ENCODE measurements at regions not wholly inside any gene's neighbourhood (a gene's known extent, or its start where the extent isn't known, plus 50 kb on each side); places are given as distances from the start of the nearest gene placed in this dataset.

- peaks cover 3 to 37% (median 18%) of the 10 kb centered on the region in 5 experiments for H3K27me3 ChIP-seq (replicated peaks in 2 of 5; ENCODE audit: control insufficient read depth in 4 of 5, insufficient read depth in 5 of 5, low read length in 4 of 5)
- ChIA-PET CTCF (no interaction called here), POLR2A (no interaction called here)
- DNase-seq, result no peak
- no peak overlapping the region for H3K27ac ChIP-seq (ENCODE audit: insufficient read depth in 1 of 2, low read depth in 1 of 2, low read length in 2 of 2, poor library complexity in 1 of 2, severe bottlenecking in 2 of 2)
- H3K4me3 ChIP-seq (ENCODE audit: control insufficient read depth in 1 of 7, extremely low read depth in 1 of 7, insufficient read depth in 4 of 7, low read depth in 2 of 7, low read length in 6 of 7), result no peak overlapping the region
- H3K36me3 ChIP-seq (ENCODE audit: control insufficient read depth in 4 of 4, insufficient read depth in 4 of 4, low read length in 3 of 4), result no peaks in the 10 kb centered on the region
- H3K4me1 ChIP-seq (ENCODE audit: control extremely low read depth in 1 of 4, control insufficient read depth in 4 of 4, insufficient read depth in 4 of 4, low read length in 3 of 4), result peaks cover 0 to 4% (median 0%) of the 10 kb centered on the region in 4 experiments
- H3K9me3 ChIP-seq (ENCODE audit: control extremely low read depth in 1 of 5, control insufficient read depth in 4 of 5, insufficient read depth in 2 of 5, low read depth in 1 of 5, low read length in 4 of 5), result no peaks in the 10 kb centered on the region
- WGBS (ENCODE audit: insufficient coverage), result 91% methylated on average over 3 of the region's 4 CpGs
Observed at GRCh38 chr1:91170571-91170970, 148.7 kb upstream of the ZNF644 start.

GRCh38 chr1:91166106-91166712 lies 144.4 kb upstream of the ZNF644 start:
- Histone ChIP-seq H3K27me3 (replicated peaks in 2 of 5; ENCODE audit: control insufficient read depth in 4 of 5, insufficient read depth in 5 of 5, low read length in 4 of 5) (peaks cover 0 to 5% (median 0%) of the 10 kb centered on the region in 5 experiments), H3K27ac (ENCODE audit: insufficient read depth in 1 of 2, low read depth in 1 of 2, low read length in 2 of 2, poor library complexity in 1 of 2, severe bottlenecking in 2 of 2) (no peak overlapping the region), H3K4me3 (ENCODE audit: control insufficient read depth in 1 of 7, extremely low read depth in 1 of 7, insufficient read depth in 4 of 7, low read depth in 2 of 7, low read length in 6 of 7) (no peak overlapping the region), H3K9me3 (ENCODE audit: control extremely low read depth in 1 of 5, control insufficient read depth in 4 of 5, insufficient read depth in 2 of 5, low read depth in 1 of 5, low read length in 4 of 5) (no peaks in the 10 kb centered on the region), H3K4me1 (ENCODE audit: control extremely low read depth in 1 of 4, control insufficient read depth in 4 of 4, insufficient read depth in 4 of 4, low read length in 3 of 4) (no peaks in the 10 kb centered on the region), H3K36me3 (ENCODE audit: control insufficient read depth in 4 of 4, insufficient read depth in 4 of 4, low read length in 3 of 4) (no peaks in the 10 kb centered on the region)
- POLR2A ChIA-PET, result no interaction called here
- WGBS (ENCODE audit: insufficient coverage), result 2% methylated on average over 4 of the region's 6 CpGs
- CTCF ChIA-PET, result interaction anchor here (0.6 to 5.6 kb wide), 28 partner anchors 9 to 1120 kb away, joined by 3 to 49 read pairs (median 4); partner anchors contain the start of gene HFM1
- DNase-seq, result peak; percentile 70 to 74 (median 70)

- H3K36me3 ChIP-seq (ENCODE audit: control insufficient read depth in 4 of 4, insufficient read depth in 4 of 4, low read length in 3 of 4), result no peaks in the 10 kb centered on the region
- H3K27me3 ChIP-seq (replicated peaks in 2 of 5; ENCODE audit: control insufficient read depth in 4 of 5, insufficient read depth in 5 of 5, low read length in 4 of 5), result peaks cover 0 to 3% (median 0%) of the 10 kb centered on the region in 5 experiments
- no peaks in the 10 kb centered on the region for H3K4me1 ChIP-seq (ENCODE audit: control extremely low read depth in 1 of 4, control insufficient read depth in 4 of 4, insufficient read depth in 4 of 4, low read length in 3 of 4)
- H3K9me3 ChIP-seq (ENCODE audit: control extremely low read depth in 1 of 5, control insufficient read depth in 4 of 5, insufficient read depth in 2 of 5, low read depth in 1 of 5, low read length in 4 of 5), result no peaks in the 10 kb centered on the region
- H3K4me3 ChIP-seq (ENCODE audit: control insufficient read depth in 1 of 7, extremely low read depth in 1 of 7, insufficient read depth in 4 of 7, low read depth in 2 of 7, low read length in 6 of 7), result no peak overlapping the region
- ChIA-PET CTCF (interaction anchor here (0.7 to 5.6 kb wide), 26 partner anchors 10 to 1047 kb away, joined by 3 to 49 read pairs (median 4); partner anchors contain the start of gene ZNF644), POLR2A (no interaction called here)
- H3K27ac ChIP-seq (ENCODE audit: insufficient read depth in 1 of 2, low read depth in 1 of 2, low read length in 2 of 2, poor library complexity in 1 of 2, severe bottlenecking in 2 of 2), result no peak overlapping the region
- peak; percentile 56 to 73 (median 71) for DNase-seq
- 46% methylated on average over 13 of the region's 14 CpGs for whole genome bisulfite sequencing (ENCODE audit: insufficient coverage)
Observed at GRCh38 chr1:91165033-91165654, 143.3 kb upstream of the ZNF644 start.

GRCh38 chr1:91162613-91163012 lies 140.8 kb upstream of the ZNF644 start:
- no CpG with 5 or more reads among the region's 3 CpGs for WGBS (ENCODE audit: insufficient coverage)
- CTCF ChIA-PET, result interaction anchor here (1.0 to 5.6 kb wide), 2 partner anchors 8 to 14 kb away, joined by 4 to 41 read pairs; no protein-coding TSS in a partner anchor
- no peak for DNase-seq
- H3K36me3 ChIP-seq (ENCODE audit: control insufficient read depth in 4 of 4, insufficient read depth in 4 of 4, low read length in 3 of 4), result no peaks in the 10 kb centered on the region
- no peak overlapping the region for H3K27ac ChIP-seq (ENCODE audit: insufficient read depth in 1 of 2, low read depth in 1 of 2, low read length in 2 of 2, poor library complexity in 1 of 2, severe bottlenecking in 2 of 2)
- POLR2A ChIA-PET, result no interaction called here
- H3K4me3 ChIP-seq (ENCODE audit: control insufficient read depth in 1 of 7, extremely low read depth in 1 of 7, insufficient read depth in 4 of 7, low read depth in 2 of 7, low read length in 6 of 7), result no peak overlapping the region
- no peaks in the 10 kb centered on the region for H3K4me1 ChIP-seq (ENCODE audit: control extremely low read depth in 1 of 4, control insufficient read depth in 4 of 4, insufficient read depth in 4 of 4, low read length in 3 of 4)
- no peaks in the 10 kb centered on the region for H3K9me3 ChIP-seq (ENCODE audit: control extremely low read depth in 1 of 5, control insufficient read depth in 4 of 5, insufficient read depth in 2 of 5, low read depth in 1 of 5, low read length in 4 of 5)
- H3K27me3 ChIP-seq (replicated peaks in 2 of 5; ENCODE audit: control insufficient read depth in 4 of 5, insufficient read depth in 5 of 5, low read length in 4 of 5), result peaks cover 0 to 2% (median 0%) of the 10 kb centered on the region in 5 experiments

- 92% methylated on average over 2 of the region's 4 CpGs for WGBS (ENCODE audit: insufficient coverage)
- ChIA-PET POLR2A (no interaction called here), CTCF (no interaction called here)
- no peak for DNase-seq
- Histone ChIP-seq H3K36me3 (ENCODE audit: control insufficient read depth in 4 of 4, insufficient read depth in 4 of 4, low read length in 3 of 4) (no peaks in the 10 kb centered on the region), H3K27ac (ENCODE audit: insufficient read depth in 1 of 2, low read depth in 1 of 2, low read length in 2 of 2, poor library complexity in 1 of 2, severe bottlenecking in 2 of 2) (no peak overlapping the region), H3K9me3 (ENCODE audit: control extremely low read depth in 1 of 5, control insufficient read depth in 4 of 5, insufficient read depth in 2 of 5, low read depth in 1 of 5, low read length in 4 of 5) (no peaks in the 10 kb centered on the region), H3K27me3 (replicated peaks in 2 of 5; ENCODE audit: control insufficient read depth in 4 of 5, insufficient read depth in 5 of 5, low read length in 4 of 5) (peaks cover 0 to 2% (median 0%) of the 10 kb centered on the region in 5 experiments), H3K4me3 (ENCODE audit: control insufficient read depth in 1 of 7, extremely low read depth in 1 of 7, insufficient read depth in 4 of 7, low read depth in 2 of 7, low read length in 6 of 7) (no peak overlapping the region), H3K4me1 (ENCODE audit: control extremely low read depth in 1 of 4, control insufficient read depth in 4 of 4, insufficient read depth in 4 of 4, low read length in 3 of 4) (no peaks in the 10 kb centered on the region)
Observed at GRCh38 chr1:91161749-91162148, 139.9 kb upstream of the ZNF644 start.

GRCh38 chr1:91161166-91161565 lies 139.3 kb upstream of the ZNF644 start:
- WGBS (ENCODE audit: insufficient coverage), result 79% methylated on average over 9 of the region's 9 CpGs
- ChIA-PET CTCF (no interaction called here), POLR2A (no interaction called here)
- Histone ChIP-seq H3K4me3 (ENCODE audit: control insufficient read depth in 1 of 7, extremely low read depth in 1 of 7, insufficient read depth in 4 of 7, low read depth in 2 of 7, low read length in 6 of 7) (no peak overlapping the region), H3K4me1 (ENCODE audit: control extremely low read depth in 1 of 4, control insufficient read depth in 4 of 4, insufficient read depth in 4 of 4, low read length in 3 of 4) (no peaks in the 10 kb centered on the region), H3K27me3 (replicated peaks in 2 of 5; ENCODE audit: control insufficient read depth in 4 of 5, insufficient read depth in 5 of 5, low read length in 4 of 5) (peaks cover 0 to 2% (median 0%) of the 10 kb centered on the region in 5 experiments), H3K9me3 (ENCODE audit: control extremely low read depth in 1 of 5, control insufficient read depth in 4 of 5, insufficient read depth in 2 of 5, low read depth in 1 of 5, low read length in 4 of 5) (no peaks in the 10 kb centered on the region), H3K36me3 (ENCODE audit: control insufficient read depth in 4 of 4, insufficient read depth in 4 of 4, low read length in 3 of 4) (no peaks in the 10 kb centered on the region), H3K27ac (ENCODE audit: insufficient read depth in 1 of 2, low read depth in 1 of 2, low read length in 2 of 2, poor library complexity in 1 of 2, severe bottlenecking in 2 of 2) (no peak overlapping the region)
- DNase-seq, result no peak

- H3K36me3 ChIP-seq (ENCODE audit: control insufficient read depth in 4 of 4, insufficient read depth in 4 of 4, low read length in 3 of 4), result no peaks in the 10 kb centered on the region
- POLR2A ChIA-PET, result no interaction called here
- DNase-seq, result no peak
- peaks cover 0 to 5% (median 0%) of the 10 kb centered on the region in 5 experiments for H3K27me3 ChIP-seq (replicated peaks in 2 of 5; ENCODE audit: control insufficient read depth in 4 of 5, insufficient read depth in 5 of 5, low read length in 4 of 5)
- H3K27ac ChIP-seq (ENCODE audit: insufficient read depth in 1 of 2, low read depth in 1 of 2, low read length in 2 of 2, poor library complexity in 1 of 2, severe bottlenecking in 2 of 2), result no peak overlapping the region
- no peaks in the 10 kb centered on the region for H3K9me3 ChIP-seq (ENCODE audit: control extremely low read depth in 1 of 5, control insufficient read depth in 4 of 5, insufficient read depth in 2 of 5, low read depth in 1 of 5, low read length in 4 of 5)
- 100% methylated on average over 5 of the region's 14 CpGs for WGBS (ENCODE audit: insufficient coverage)
- no peak overlapping the region for H3K4me3 ChIP-seq (ENCODE audit: control insufficient read depth in 1 of 7, extremely low read depth in 1 of 7, insufficient read depth in 4 of 7, low read depth in 2 of 7, low read length in 6 of 7)
- H3K4me1 ChIP-seq (ENCODE audit: control extremely low read depth in 1 of 4, control insufficient read depth in 4 of 4, insufficient read depth in 4 of 4, low read length in 3 of 4), result no peaks in the 10 kb centered on the region
- CTCF ChIA-PET, result no interaction called here
Observed at GRCh38 chr1:91160363-91161075, 138.7 kb upstream of the ZNF644 start.

All from common myeloid progenitor, CD34-positive (primary cell).